Fibroblast of the aortic adventitia (primary cell): ENCODE measurements at regions not wholly inside any gene's neighbourhood (a gene's known extent, or its start where the extent isn't known, plus 50 kb on each side); places are given as distances from the start of the nearest gene placed in this dataset.

ENCODE experiments used
- DNase-seq: peaks from one replicate; pipeline ENCODE4 v3.0.0-alpha.2; 2010; ENCODE audit warnings: low read depth
- H3K4me3 ChIP-seq: 2 replicates; pipeline ENCODE4 v1.5.1; 2011; ENCODE audit warnings: low read depth, mild to moderate bottlenecking, control low read depth, low read length, moderate library complexity
- CTCF ChIP-seq: IDR thresholded peaks from 2 replicates; pipeline ENCODE4 v1.5.1; 2011; ENCODE audit warnings: mild to moderate bottlenecking, low read length, control low read depth, inconsistent platforms; ENCODE audit not compliant: insufficient read depth

- no peak overlapping the region for H3K4me3 ChIP-seq
- DNase-seq = peak; percentile 21
- TF ChIP-seq CTCF = no peak
These were observed 270.8 kb upstream of the DAPK1 start for GRCh38 chr9:87226896-87227295.

GRCh38 chr9:87227456-87227855 lies 270.2 kb upstream of the DAPK1 start:
- no peak overlapping the region for H3K4me3 ChIP-seq
- DNase-seq = no peak
- no peak for TF ChIP-seq CTCF

- no peak for DNase-seq
- no peak overlapping the region for H3K4me3 ChIP-seq
- no peak for TF ChIP-seq CTCF
These were observed 268.6 kb upstream of the DAPK1 start for GRCh38 chr9:87229108-87229507.

GRCh38 chr9:87233431-87233830 lies 264.2 kb upstream of the DAPK1 start:
- DNase-seq = no peak
- H3K4me3 ChIP-seq = no peak overlapping the region
- TF ChIP-seq CTCF = no peak

- no peak for DNase-seq
- H3K4me3 ChIP-seq = no peak overlapping the region
- TF ChIP-seq CTCF = no peak
These were observed 263.7 kb upstream of the DAPK1 start for GRCh38 chr9:87233899-87234455.

GRCh38 chr9:87234854-87235253 lies 262.8 kb upstream of the DAPK1 start:
- DNase-seq = no peak
- no peak for TF ChIP-seq CTCF
- H3K4me3 ChIP-seq = no peak overlapping the region

- H3K4me3 ChIP-seq = no peak overlapping the region
- no peak for TF ChIP-seq CTCF
- DNase-seq = no peak
These were observed 261.1 kb upstream of the DAPK1 start for GRCh38 chr9:87236546-87236945.
